NCI-H1436 (cell line): ENCODE measurements at regions not wholly inside any gene's neighbourhood (a gene's known extent, or its start where the extent isn't known, plus 50 kb on each side); places are given as distances from the start of the nearest gene placed in this dataset.

Experiments used
- DNase-seq: peaks from one replicate; lab custom pipeline; 2025; lab: John Stamatoyannopoulos, UW

DNA sequence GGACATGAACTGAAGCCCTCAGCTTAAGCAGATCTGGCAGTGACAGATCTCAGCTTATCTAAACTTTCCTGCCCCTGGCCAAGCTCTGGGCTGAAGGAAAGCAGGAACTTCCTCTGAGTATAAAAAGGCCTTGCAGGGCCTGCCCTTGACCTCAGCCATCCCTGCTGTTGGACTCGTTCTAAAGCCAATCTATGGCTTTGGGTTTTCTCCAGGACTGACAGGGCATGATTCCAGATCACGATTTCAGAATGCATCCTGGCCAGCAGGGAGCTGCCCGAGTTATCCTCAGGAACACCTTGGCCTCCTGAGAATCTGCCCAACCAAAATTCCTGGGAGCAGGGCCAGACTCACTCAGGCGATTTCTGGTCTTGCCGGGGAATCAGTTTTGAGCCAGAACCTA lies 502.7 kb downstream of the TLE4 start:
- DNase-seq = no peak

DNA sequence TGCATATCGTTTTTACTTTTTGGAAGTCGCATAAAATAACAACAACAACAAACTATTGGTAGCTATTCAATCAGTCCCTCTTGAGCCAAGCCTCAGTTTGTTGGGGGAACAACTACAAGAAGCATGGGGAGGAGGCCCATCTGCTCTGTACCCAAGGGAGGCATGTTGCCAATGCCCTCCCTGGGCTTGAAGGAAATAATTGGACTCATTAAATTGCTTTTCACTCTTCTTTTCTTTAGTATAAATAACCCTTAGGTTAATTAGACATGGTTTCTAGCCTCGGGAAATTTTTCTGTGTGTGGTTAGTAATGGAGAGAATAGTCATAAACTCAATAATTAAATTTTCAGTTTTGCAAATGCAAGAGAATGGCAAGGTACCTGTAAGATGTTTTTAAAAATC lies 500.7 kb downstream of the TLE4 start:
- DNase-seq = peak; percentile 85

DNA sequence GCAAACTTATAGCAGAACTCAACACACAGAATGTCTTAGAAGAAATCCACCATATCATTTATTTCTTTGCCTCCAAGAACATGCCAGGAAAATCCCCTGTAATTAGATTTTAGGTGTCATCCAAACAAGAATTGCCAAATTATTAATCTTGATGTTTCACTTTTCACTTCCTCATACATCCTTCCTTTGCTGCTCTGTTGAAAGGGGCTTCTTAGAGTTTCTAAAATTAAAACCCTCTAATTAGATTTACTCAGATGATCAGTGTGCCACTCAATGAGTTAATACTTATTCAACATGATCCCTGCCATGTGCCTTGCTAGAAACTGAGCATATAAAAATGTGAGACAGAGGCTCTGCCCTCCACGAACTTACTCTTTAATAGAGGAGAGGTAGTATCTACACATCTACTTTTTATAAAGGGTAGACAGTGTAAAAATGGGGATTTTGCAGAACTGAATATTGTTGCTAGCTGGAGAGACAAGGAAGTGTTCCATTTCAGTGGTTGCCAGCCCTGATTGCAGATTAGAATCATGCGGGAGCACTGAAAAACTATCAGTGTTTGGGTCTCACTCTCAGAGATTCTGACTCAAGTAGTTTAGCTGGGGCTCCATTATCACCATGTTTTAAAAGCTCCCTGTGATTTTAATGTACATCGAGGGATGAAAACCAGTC lies 498.4 kb downstream of the TLE4 start:
- DNase-seq = no peak

DNA sequence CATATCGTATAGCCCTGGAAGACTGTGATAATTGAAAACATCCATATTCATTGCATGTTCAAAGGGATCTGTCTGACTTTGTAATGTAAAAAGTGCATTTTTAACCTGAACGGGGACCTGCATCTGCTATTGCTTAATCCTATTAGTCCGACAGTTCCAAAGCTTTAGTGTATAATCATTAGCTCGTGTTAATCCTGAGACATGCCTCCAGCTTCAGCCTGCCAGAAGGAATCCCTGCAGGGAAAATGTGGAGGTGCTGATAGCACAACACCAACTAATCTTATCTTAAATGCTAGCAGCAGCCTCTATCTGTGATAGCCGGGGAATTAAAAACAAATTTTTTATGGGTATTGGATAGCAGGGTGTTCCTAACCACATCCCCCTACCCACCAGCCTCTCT lies 495.2 kb downstream of the TLE4 start:
- DNase-seq = no peak

DNA sequence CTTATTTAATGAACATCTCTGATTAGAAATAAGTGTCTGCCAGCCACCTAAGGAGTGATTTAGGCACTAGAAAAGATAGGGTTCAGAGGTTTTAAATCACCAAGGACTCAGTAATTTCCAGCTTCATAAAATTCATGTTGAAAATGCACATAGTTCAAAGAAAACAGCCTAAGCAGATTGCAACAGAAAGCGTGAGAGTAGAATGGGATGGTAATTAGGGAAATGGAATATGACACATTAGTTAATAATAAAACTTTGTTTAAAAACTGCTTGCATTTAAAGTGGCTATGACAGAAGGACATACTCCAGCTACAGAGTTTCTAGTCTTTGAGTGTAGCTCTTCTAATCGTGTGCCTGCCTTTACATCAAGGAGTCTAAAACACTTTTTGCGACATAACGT lies 490.8 kb downstream of the TLE4 start:
- DNase-seq = no peak

DNA sequence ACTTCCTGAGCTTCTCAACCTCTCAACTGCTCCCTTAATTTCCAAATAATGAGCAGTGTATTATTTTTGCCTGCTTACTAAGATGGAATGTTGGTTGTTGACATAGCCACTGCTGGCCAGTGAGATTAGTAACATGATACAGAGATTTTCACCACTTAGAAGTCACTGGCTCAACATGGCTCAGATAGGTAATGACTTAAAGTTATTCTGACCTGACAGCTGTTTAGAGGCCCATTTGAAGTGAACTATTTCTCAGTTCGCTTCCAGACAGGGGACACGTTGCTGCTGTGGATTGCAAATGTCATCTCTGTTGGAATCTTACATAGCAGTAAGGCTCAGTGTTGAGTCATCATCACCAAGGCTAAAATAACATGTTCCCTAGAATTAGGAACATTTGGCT lies 490.2 kb downstream of the TLE4 start:
- DNase-seq = no peak

DNA sequence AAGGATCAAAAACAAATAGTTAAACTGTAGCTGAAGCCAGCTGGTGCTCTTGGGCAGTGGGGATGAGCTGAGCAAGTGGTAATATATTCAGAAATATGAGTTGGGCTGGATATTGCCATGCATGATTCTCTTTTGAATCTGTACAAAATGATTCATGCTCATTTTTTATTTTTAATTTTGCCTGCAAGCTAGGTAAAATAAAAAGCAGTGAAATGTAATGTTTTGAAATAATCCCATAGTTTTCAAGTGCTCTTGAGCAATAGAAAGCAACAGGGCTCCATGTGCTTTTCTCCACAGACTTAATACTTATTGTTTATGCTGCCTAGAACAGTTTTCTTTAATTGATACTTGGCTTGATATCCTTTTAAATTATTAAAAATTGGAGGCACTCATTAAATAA lies 489.3 kb downstream of the TLE4 start:
- DNase-seq = no peak

DNA sequence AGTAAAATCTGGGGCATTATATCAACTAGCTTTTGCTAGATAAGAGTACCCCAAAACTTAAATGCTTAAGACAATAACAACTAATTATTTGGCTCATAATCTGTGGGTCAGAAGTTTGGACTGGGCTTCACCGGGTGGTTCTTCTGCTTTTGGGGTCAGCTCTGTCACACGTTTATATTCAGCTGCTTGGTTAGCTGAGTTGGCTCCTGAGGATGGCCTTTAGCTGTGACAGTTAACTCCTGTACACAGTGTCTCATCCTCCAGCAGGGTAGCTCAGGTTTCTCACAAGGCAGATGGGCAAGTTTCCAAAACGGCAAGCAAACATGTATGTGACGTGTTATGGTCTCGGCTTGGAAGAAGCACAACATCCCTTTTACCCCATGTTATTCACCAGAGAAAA lies 488.2 kb downstream of the TLE4 start:
- DNase-seq = no peak

DNA sequence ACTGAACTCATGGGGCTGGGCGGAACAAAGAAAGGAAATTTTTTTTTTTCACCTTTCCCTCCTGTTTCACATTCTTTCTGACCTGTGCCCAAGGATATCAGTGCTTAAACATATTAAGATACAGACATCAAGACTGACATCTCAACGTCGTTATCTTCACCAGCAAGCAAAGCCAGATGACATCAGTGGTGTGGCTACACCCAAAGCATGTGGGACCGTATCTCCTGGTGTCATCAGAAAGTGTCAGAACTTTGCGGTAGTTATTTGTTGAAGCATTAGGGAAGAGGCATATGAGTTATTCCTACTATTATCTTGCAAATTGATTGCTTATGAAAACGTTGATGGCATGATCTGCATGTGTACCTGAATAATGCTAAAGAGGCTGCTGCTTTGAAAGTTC lies 487.4 kb downstream of the TLE4 start:
- DNase-seq = no peak

DNA sequence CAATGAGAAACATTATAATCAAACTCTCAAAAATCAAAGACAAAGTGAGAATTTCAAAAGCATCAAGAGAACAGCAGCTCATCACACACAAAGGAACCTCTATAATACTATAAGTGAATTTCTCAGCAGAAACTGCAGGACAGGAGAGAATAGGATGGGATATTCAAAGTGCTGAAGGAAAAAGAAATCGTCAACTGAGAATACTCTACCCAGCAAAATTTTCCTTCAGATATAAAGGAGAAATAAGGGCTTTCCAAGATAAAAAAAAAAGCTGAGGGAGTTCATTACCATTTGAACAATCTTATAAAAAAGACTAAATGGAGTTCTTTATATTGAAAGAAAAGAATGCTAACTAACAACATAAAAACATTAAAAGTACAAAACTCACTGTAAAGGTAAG lies 481.1 kb downstream of the TLE4 start:
- no peak for DNase-seq

DNA sequence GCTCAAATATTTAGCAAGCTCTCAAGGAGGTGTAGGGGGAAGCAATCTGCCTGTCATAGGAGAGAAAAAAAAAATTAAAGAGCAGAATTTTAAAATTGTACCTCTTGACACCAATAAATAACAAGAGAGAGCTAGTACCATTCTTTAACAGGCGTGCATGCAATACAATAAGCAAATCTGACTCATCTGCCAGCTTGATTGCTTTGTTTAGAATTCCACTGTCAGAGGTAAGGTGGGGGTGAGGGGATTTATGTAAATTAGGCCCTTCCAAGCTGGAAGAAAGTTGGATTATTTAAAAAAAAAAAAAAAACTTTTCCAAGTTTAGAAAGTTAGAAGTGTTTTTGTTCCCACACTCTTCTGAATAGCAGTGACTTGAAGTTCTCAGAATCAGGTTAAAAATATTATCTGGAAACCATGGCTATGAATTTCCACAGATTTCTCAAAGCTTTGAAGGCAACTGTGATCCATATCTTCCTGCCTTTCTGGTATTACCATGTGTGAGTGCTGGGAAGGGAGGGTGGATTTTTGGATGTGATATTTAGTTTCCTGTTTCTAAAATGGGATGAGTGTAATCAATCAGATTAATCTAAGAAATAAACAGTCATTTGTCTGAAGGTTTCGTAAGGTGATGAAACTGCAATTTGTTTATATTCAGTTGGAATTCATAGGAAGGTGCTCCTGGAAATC lies 477.5 kb downstream of the TLE4 start:
- DNase-seq = no peak

DNA sequence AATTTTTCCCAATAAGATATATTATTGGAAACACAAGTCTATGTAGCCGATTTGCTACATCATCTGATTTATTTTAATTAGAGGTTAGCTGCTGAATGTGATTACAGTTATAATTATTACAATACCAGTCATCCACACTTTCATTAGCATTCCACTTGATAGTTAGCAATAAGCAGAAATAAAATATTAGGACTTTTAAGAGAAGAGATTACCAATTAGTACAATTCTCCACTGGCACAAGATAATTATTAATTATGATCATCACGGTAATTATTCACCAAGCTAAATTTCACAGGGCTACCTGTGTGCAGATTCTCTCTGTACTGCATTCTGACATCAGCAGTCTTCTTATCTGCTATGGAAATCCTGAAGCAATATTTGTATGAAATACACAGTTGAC lies 474.7 kb downstream of the TLE4 start:
- no peak for DNase-seq

DNA sequence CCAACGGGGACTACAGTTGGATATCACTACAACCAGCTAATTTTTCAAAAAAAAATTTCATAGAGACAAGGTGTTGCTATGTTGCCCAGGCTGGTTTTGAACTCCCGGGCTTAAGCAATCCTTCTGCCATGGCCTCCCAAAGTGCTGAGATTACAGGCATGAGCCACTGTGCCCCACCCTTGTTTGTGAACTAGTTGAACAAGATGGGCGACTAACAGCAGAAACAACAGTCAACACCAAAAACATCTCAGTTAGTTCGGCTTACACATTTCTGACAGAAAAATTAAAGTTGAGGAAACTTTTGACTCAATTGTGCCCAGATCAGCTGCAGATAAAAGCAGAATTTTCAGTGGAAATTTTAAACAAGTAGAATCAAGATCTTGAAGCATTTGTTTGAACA lies 470.1 kb downstream of the TLE4 start:
- no peak for DNase-seq

DNA sequence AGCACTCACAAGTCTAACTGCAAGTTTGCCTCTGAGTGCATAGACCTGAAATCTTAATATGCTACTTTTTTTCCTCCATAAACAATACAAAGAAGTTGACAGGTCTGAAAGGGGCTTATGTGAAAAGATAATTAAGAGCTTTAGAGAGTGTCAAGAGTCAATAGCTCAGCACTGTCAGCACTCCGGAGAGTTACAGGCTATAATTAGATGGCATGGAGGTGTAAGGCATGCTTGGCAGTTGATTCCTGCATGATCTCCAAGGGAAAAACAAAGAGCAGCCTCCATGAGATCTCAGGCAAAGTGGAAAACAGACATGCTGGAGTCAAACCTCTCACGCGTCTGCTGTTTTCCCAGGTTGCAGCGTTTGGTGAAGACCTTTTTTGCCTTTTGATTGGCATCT lies 468.7 kb downstream of the TLE4 start:
- no peak for DNase-seq

DNA sequence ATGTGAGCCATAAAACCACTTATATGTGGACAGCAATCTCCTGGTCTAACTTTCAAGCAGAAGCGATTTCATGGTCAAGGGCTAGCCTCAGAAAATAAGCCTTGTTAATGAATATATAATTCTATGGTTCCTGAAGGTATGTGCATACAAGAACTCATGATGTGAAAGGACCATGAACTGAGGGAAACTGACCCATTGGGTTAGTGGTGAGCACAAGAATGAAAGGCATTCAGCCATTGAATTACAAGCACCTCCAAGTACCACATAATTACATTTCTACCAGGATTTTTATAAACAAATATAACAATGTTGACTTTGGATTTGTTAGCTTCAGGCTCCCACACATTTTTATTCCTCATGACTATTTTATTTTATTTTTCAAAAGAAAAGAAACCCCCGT lies 459.0 kb downstream of the TLE4 start:
- no peak for DNase-seq

DNA sequence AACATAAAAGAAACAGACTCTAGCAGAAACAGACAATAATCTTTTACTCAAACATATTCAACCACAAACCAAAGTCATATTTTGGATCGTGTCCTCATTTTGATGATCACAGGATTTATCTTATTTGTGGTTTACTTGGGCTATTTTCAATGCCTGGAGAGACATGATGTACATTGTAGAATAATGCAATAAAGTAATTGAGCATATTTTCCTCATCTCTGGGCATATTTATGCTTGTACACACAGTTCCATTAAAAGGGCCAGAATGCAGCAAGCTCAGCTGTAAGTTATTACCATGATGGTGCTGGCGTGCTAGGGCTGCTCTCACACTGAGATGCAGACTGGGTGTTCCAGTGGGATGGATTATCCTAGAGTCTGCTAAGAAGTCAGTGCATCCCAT lies 456.7 kb downstream of the TLE4 start:
- DNase-seq = no peak

DNA sequence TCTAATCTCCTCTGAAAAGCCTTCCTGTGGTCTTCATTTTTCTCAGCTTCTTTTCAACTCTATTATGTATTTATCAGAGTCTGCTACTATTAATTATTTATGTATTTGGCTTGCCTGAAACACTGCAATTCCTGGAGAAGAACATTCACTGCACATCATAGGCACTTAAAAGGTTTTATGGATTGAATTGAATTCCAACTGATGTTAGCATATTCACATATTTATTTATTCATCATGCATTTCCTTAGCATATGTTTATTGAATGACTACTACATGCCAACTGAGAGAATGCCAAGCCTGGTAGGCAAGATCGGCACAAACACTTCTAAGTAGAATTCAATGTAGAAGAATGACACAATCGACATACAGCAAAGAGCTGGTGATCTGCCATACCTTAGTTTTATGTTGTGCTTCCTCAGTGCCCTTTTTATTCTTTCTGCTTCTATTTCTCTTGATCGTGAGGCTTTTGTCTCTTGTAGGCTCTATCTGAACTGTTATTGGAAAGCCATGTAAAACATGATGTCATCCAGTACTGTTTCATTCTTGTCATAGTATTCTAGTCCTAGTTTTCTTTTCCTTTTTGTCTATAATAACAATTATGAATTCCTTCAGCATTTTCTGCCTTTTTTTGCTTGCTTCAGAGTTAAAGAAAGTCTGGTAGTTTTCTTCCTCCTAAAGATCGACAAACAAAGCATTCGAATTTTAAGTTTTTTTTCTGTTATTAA lies 454.2 kb downstream of the TLE4 start:
- DNase-seq = no peak

DNA sequence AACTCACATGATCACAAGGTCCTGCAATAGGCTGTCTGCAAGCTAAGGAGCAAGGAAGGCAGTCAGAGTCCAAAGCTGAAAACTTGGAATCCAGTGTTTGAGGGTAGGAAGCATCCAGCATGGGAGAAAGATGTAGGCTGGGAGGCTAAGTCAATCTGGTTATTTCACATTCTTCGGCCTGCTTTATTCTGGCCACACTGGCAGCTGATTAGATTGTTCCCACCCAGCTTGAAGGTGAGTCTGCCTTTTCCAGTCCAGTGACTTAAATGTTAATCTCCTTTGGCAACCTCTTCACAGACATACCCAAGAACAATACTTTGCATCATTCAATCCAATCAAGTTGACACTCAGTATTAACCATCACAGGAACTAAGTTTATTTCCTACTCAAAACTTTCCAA lies 453.4 kb downstream of the TLE4 start:
- DNase-seq = no peak

DNA sequence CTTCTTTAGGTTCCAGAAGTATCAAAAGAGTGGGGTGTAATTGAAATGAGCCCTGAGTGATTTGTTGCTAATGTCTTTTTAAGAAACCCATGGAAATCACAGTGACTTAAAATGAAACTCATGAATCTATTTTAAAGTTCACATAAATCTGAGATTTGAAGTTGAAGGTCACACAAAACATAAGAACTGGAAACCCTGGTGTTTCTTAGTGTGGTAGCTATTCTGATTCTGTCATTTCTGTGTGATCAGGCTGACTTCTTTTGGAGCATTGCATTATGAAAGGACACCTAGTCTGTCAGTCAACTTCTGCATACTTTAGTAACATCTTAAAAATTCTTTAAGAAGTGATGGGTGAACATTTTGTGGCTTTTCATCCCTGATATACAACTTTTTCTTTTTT lies 448.8 kb downstream of the TLE4 start:
- no peak for DNase-seq

DNA sequence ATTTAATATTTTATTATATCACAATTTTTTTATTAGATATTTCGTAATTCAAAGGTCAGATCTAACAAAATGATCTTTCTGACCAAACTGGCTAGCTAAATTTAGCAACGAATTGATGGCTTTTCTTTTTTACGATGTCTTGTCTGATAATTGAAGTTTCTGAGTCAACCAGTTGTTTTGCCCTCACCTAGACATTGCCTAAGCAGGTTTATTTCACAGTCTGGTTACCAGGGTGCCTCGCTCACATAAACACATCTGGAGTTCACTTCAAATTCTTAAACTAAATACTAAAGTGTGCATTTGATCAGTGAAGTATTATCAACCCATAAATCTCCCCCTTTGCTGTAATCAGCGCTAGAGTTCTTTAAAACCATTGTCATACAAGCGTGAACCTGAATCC lies 448.3 kb downstream of the TLE4 start:
- no peak for DNase-seq

DNA sequence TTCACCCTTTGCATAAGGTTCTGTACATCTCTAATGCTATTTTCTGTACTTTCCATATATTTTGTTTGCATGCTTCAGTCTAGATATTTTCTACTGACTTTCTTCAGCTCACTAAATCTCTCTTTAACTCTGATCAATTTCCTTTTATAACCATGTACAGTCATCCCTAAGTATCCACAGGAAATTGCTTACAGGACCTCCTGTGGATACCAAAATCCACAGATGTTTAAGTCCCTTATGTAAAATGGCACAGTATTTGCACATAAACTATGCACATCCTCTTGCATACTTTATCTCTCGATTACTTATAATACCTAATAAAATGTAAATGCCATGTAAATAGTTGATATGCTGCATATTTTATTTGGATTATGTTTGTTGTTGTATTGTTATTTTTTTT lies 442.1 kb downstream of the TLE4 start:
- no peak for DNase-seq

DNA sequence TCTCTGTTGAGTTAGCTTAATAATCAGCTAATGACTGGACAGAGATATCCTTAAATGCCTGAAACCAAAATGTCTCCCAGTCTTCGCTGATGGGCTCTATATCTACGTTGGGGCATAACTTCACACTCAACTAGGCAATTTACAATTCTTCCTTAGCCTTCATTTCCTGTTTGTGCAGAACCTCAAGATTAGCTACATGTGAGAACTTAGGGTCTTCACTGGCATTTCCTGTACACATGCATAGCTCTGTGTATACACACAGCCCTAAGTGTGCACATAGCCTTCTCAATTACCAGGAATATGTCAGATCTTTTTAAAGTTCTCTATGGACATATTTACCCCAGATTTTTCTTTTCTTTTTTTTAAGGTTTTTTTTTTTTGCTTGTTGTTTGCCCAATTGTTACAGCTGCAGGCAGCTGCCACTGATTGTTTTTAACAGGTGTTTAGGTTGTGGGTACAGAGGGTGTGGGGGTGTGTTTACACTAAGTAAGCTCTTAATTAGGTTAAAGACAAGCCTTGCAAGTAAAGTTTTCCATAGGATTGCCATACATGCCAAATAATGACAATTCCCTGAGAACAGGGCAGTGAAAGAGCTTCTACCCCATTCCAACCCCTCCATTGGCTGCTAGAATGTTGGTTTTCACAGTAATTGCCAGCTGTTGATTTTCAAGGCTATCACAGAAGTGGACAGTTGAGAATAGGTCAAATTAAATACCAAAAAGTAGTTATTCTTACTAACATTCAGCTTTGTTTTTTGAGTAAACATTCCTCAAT lies 441.0 kb downstream of the TLE4 start:
- DNase-seq = no peak

DNA sequence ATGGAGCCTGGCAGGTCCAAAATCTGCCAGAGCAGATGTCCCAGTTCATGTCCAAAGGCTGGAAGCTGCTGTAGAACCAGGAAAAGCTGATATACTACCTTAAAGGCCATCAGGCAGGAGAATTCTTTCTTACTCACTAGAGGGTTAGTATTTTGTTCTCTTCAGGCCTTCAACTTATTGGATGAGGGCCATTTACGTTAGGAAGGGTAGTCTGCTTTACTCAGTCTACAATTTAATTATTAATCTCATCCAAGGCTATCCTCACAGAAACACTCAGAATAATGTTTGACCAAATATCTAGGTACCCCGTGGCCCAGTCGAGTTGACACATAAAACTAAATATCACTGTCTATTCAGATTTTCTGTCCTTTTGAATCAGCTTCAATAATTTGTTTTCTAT lies 437.4 kb downstream of the TLE4 start:
- no peak for DNase-seq
